CD14-positive monocyte (primary cell): ENCODE measurements at regions not wholly inside any gene's neighbourhood (a gene's known extent, or its start where the extent isn't known, plus 50 kb on each side); places are given as distances from the start of the nearest gene placed in this dataset.

Experiments used
- DNase-seq, 3 donors: peaks; one replicate each; pipeline ENCODE4 v3.0.0-alpha.2; 2011 to 2022
- H2AFZ ChIP-seq: 2 replicates; pipeline ENCODE4 v1.6.0; 2012; ENCODE audit warnings: mild to moderate bottlenecking, low read depth, low read length, inconsistent platforms; ENCODE audit not compliant: insufficient read depth, poor library complexity, severe bottlenecking
- H3K27ac ChIP-seq, 2 donors: 1 replicate in 1 of 2; 2 replicates in 1 of 2; pipeline ENCODE4 v1.5.1; 2012 to 2013; ENCODE audit warnings: low read length in 2 of 2, control low read depth in 1 of 2, inconsistent platforms in 1 of 2, low read depth in 1 of 2, mild to moderate bottlenecking in 1 of 2
- H3K27me3 ChIP-seq, 2 donors: one replicate each; pipeline versions ENCODE4 v1.6.0 to v1.6.1; 2011 to 2013; ENCODE audit warnings: low read length in 2 of 2; ENCODE audit not compliant: control insufficient read depth in 2 of 2, insufficient read depth in 2 of 2
- H3K36me3 ChIP-seq, 2 donors: replicated peaks in 1 of 2; 1 replicate in 1 of 2; 2 replicates in 1 of 2; pipeline versions ENCODE4 v1.5.1 to v1.6.1; 2012 to 2013; ENCODE audit warnings: low read length in 2 of 2, control low read depth in 1 of 2, inconsistent platforms in 1 of 2, mild to moderate bottlenecking in 1 of 2; ENCODE audit not compliant: insufficient read depth in 2 of 2, control insufficient read depth in 1 of 2
- H3K4me1 ChIP-seq, 2 donors: 1 replicate in 1 of 2; 2 replicates in 1 of 2; pipeline versions ENCODE4 v1.5.1 to v1.6.1; 2012 to 2013; ENCODE audit warnings: low read length in 2 of 2, control low read depth in 1 of 2, inconsistent platforms in 1 of 2, mild to moderate bottlenecking in 1 of 2, moderate library complexity in 1 of 2; ENCODE audit not compliant: insufficient read depth in 2 of 2, control insufficient read depth in 1 of 2
- H3K4me2 ChIP-seq: replicated peaks from 2 replicates; pipeline ENCODE3; 2012; ENCODE audit warnings: low read length, moderate library complexity, mild to moderate bottlenecking; ENCODE audit not compliant: poor library complexity, severe bottlenecking; ENCODE audit errors: extremely low read depth
- H3K4me3 ChIP-seq, 3 experiments: fragments of 200-600 bp in 1 of 3; sonication (generic) in 1 of 3; replicated peaks in 1 of 3; 1 replicate in 2 of 3; 2 replicates in 1 of 3; pipeline ENCODE4 v1.5.1; 2011 to 2013; ENCODE audit warnings: low read length in 3 of 3, mild to moderate bottlenecking in 3 of 3, control low read depth in 2 of 3, low read depth in 2 of 3, inconsistent platforms in 1 of 3, moderate library complexity in 1 of 3
- H3K79me2 ChIP-seq: 2 replicates; pipeline ENCODE4 v1.6.0; 2012; ENCODE audit warnings: mild to moderate bottlenecking, control low read depth, inconsistent platforms, low read length, moderate library complexity; ENCODE audit not compliant: insufficient read depth
- H3K9ac ChIP-seq: 2 replicates; pipeline ENCODE4 v1.6.0; 2017; ENCODE audit warnings: low read length, mild to moderate bottlenecking; ENCODE audit not compliant: insufficient read depth, poor library complexity, severe bottlenecking
- H3K9me3 ChIP-seq, 2 donors: replicated peaks in 1 of 2; 1 replicate in 1 of 2; 2 replicates in 1 of 2; pipeline versions ENCODE4 v1.5.1 to v1.6.1; 2012 to 2013; ENCODE audit warnings: low read length in 2 of 2, control low read depth in 1 of 2; ENCODE audit not compliant: control insufficient read depth in 1 of 2, insufficient read depth in 1 of 2
- H4K20me1 ChIP-seq: 2 replicates; pipeline ENCODE4 v1.6.0; 2012; ENCODE audit warnings: mild to moderate bottlenecking, low read length, control low read depth, moderate library complexity; ENCODE audit not compliant: insufficient read depth
- H3K27ac Mint-ChIP-seq, 7 donors: one replicate each; pipeline ENCODE4 v1.8.0; 2020; ENCODE audit warnings: mild to moderate bottlenecking in 7 of 7, mixed read lengths in 7 of 7, moderate library complexity in 6 of 7, inconsistent platforms in 2 of 7
- H3K27me3 Mint-ChIP-seq, 3 donors: one replicate each; pipeline ENCODE4 v1.8.0; 2021 to 2022; ENCODE audit warnings: low read depth in 3 of 3, mild to moderate bottlenecking in 3 of 3, mixed read lengths in 3 of 3, moderate library complexity in 3 of 3, inconsistent platforms in 1 of 3
- H3K36me3 Mint-ChIP-seq, 2 donors: one replicate each; pipeline ENCODE4 v1.8.0; 2020; ENCODE audit warnings: mixed read lengths in 2 of 2, inconsistent platforms in 1 of 2, mild to moderate bottlenecking in 1 of 2
- H3K4me1 Mint-ChIP-seq: one replicate; pipeline ENCODE4 v1.8.0; 2020; ENCODE audit warnings: mild to moderate bottlenecking, mixed read lengths
- H3K4me3 Mint-ChIP-seq, 2 donors: one replicate each; pipeline ENCODE4 v1.8.0; 2020; ENCODE audit warnings: mild to moderate bottlenecking in 2 of 2, mixed read lengths in 2 of 2, moderate library complexity in 1 of 2
- H3K9me3 Mint-ChIP-seq, 7 donors: one replicate each; pipeline ENCODE4 v1.8.0; 2020 to 2022; ENCODE audit warnings: mixed read lengths in 7 of 7, mild to moderate bottlenecking in 6 of 7, moderate library complexity in 6 of 7, inconsistent platforms in 2 of 7
- WGBS: methylation state at CpG from one replicate; pipeline ENCODE4 v1.1.5; 2013; ENCODE audit warnings: missing lambda C conversion rate; ENCODE audit not compliant: insufficient coverage; 5-methylcytosine and 5-hydroxymethylcytosine counted together
- intact Hi-C, 2 donors: fragments of 100-400 bp; cut with micrococcal nuclease; formaldehyde crosslinking; loops; one replicate each; pipeline versions ENCODE4 v1.15.0 to v1.15.1; 2023
- TF ChIP-seq, protein P1 (sequence below): fragments of 200-600 bp; IDR thresholded peaks from one replicate; pipeline ENCODE4 v1.8.0; 2022; ENCODE audit warnings: antibody characterized with exemption, mild to moderate bottlenecking

DNA sequence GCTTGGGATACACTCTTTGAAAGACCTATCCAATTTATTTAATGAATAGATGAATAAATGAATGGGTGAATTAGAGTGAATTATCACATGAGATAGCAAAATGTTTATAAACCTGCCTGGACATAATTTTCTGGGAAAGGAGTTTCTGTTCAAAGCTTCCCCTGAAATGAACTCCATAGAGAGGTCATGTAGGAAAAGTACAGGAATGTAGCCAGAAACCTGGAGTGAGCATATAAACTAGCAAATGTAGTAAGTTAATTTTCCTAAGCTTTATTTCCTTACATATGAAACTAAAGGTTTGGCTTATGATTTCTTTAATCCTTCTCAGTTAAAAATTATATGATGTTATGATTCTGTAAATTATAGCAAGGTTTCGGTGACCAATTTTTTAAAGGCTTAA lies 380.3 kb upstream of the RSPO3 start:
- WGBS, result no CpG with 5 or more reads among the region's 1 CpG
- Mint-ChIP-seq H3K27ac (no peak overlapping the region), H3K4me3 (no peak overlapping the region), H3K27me3 (peaks cover 0 to 1% (median 0%) of the 10 kb centered on the region in 3 donors), H3K4me1 (no peaks in the 10 kb centered on the region), H3K36me3 (no peaks in the 10 kb centered on the region), H3K9me3 (peaks cover 0 to 3% (median 0%) of the 10 kb centered on the region in 7 donors)
- Histone ChIP-seq H3K27ac (no peak overlapping the region), H3K4me3 (no peak overlapping the region), H3K9me3 (no peaks in the 10 kb centered on the region), H3K9ac (no peak overlapping the region), H4K20me1 (no peaks in the 10 kb centered on the region), H3K4me1 (no peaks in the 10 kb centered on the region), H3K79me2 (no peaks in the 10 kb centered on the region), H3K36me3 (no peaks in the 10 kb centered on the region), H3K27me3 (no peaks in the 10 kb centered on the region), H3K4me2 (no peak overlapping the region), H2AFZ (no peak overlapping the region)
- intact Hi-C loops, result no loop called here
- TF ChIP-seq, protein P1, sequence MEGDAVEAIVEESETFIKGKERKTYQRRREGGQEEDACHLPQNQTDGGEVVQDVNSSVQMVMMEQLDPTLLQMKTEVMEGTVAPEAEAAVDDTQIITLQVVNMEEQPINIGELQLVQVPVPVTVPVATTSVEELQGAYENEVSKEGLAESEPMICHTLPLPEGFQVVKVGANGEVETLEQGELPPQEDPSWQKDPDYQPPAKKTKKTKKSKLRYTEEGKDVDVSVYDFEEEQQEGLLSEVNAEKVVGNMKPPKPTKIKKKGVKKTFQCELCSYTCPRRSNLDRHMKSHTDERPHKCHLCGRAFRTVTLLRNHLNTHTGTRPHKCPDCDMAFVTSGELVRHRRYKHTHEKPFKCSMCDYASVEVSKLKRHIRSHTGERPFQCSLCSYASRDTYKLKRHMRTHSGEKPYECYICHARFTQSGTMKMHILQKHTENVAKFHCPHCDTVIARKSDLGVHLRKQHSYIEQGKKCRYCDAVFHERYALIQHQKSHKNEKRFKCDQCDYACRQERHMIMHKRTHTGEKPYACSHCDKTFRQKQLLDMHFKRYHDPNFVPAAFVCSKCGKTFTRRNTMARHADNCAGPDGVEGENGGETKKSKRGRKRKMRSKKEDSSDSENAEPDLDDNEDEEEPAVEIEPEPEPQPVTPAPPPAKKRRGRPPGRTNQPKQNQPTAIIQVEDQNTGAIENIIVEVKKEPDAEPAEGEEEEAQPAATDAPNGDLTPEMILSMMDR, result no peak
- no peak for DNase-seq

DNA sequence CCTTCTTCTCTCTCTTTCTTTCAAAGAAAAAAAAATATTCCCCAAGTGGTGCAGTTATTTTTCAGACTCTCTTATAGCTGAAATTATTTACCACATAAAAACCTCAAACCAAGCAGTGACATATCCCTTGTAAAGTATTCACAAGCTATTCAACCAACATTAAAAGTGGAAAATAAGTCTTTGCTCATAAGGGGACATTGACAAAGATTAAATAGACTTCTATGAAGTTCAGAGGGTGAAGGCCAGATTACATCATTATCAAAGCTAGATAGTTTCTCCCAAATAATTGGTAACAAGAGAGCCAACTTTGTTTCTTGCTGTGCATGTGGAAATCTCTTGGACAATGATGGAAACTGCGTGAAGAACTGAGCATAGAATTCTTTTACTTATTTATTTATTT lies 379.8 kb upstream of the RSPO3 start:
- Histone ChIP-seq H3K27me3 (no peaks in the 10 kb centered on the region), H3K4me2 (no peak overlapping the region), H3K79me2 (no peaks in the 10 kb centered on the region), H3K36me3 (no peaks in the 10 kb centered on the region), H2AFZ (no peak overlapping the region), H4K20me1 (no peaks in the 10 kb centered on the region), H3K9me3 (no peaks in the 10 kb centered on the region), H3K27ac (no peak overlapping the region), H3K9ac (no peak overlapping the region), H3K4me3 (no peak overlapping the region), H3K4me1 (no peaks in the 10 kb centered on the region)
- Mint-ChIP-seq H3K4me1 (no peaks in the 10 kb centered on the region), H3K9me3 (peaks cover 0 to 3% (median 0%) of the 10 kb centered on the region in 7 donors), H3K4me3 (no peak overlapping the region), H3K27me3 (peaks cover 0 to 1% (median 0%) of the 10 kb centered on the region in 3 donors), H3K27ac (no peak overlapping the region), H3K36me3 (no peaks in the 10 kb centered on the region)
- TF ChIP-seq, protein P1, result no peak
- WGBS, result no CpG with 5 or more reads among the region's 1 CpG
- intact Hi-C loops, result no loop called here
- no peak for DNase-seq
